ENCODE measurements at regions not wholly inside any gene's neighbourhood (a gene's known extent, or its start where the extent isn't known, plus 50 kb on each side); places are given as distances from the start of the nearest gene placed in this dataset.

- Histone ChIP-seq H3K4me1 (ENCODE audit: insufficient read depth, poor library complexity, severe bottlenecking) (no peaks in the 10 kb centered on the region), H3K9me3 (ENCODE audit: severe bottlenecking) (no peaks in the 10 kb centered on the region), H3K27me3 (ENCODE audit: insufficient read depth, poor library complexity, severe bottlenecking) (no peaks in the 10 kb centered on the region), H3K36me3 (ENCODE audit: low read depth) (no peaks in the 10 kb centered on the region), H3K27ac (ENCODE audit: poor library complexity, severe bottlenecking) (no peak overlapping the region), H3K4me3 (ENCODE audit: severe bottlenecking) (no peak overlapping the region)
- no peak for TF ChIP-seq CTCF (IDR thresholded peaks at IDR 0.05; ENCODE audit: poor library complexity, severe bottlenecking)
- no peak for DNase-seq (ENCODE audit: low spot score)
- no peak for ATAC-seq (ENCODE audit: low read depth)
Measured at GRCh38 chr1:193458628-193459027, 272.2 kb upstream of the B3GALT2 start.

- DNase-seq (ENCODE audit: low spot score), result no peak
Measured at GRCh38 chr1:193457676-193458075, 271.3 kb upstream of the B3GALT2 start.

GRCh38 chr1:193456811-193457280 is 270.4 kb upstream of the B3GALT2 start:
- DNase-seq (ENCODE audit: low spot score), result no peak
- H3K4me1 ChIP-seq (ENCODE audit: insufficient read depth, poor library complexity, severe bottlenecking), result no peaks in the 10 kb centered on the region
- H3K9me3 ChIP-seq (ENCODE audit: severe bottlenecking), result no peaks in the 10 kb centered on the region
- ATAC-seq (ENCODE audit: low read depth), result no peak
- no peak overlapping the region for H3K4me3 ChIP-seq (ENCODE audit: severe bottlenecking)
- H3K36me3 ChIP-seq (ENCODE audit: low read depth), result no peaks in the 10 kb centered on the region
- TF ChIP-seq CTCF (IDR thresholded peaks at IDR 0.05; ENCODE audit: poor library complexity, severe bottlenecking), result no peak
- no peaks in the 10 kb centered on the region for H3K27me3 ChIP-seq (ENCODE audit: insufficient read depth, poor library complexity, severe bottlenecking)
- H3K27ac ChIP-seq (ENCODE audit: poor library complexity, severe bottlenecking), result no peak overlapping the region

More at GRCh38 chr1:193457676-193458075, 271.3 kb upstream of the B3GALT2 start:
- no peaks in the 10 kb centered on the region for H3K27me3 ChIP-seq (ENCODE audit: insufficient read depth, poor library complexity, severe bottlenecking)
- no peaks in the 10 kb centered on the region for H3K4me1 ChIP-seq (ENCODE audit: insufficient read depth, poor library complexity, severe bottlenecking)
- no peak for TF ChIP-seq CTCF (IDR thresholded peaks at IDR 0.05; ENCODE audit: poor library complexity, severe bottlenecking)
- no peaks in the 10 kb centered on the region for H3K9me3 ChIP-seq (ENCODE audit: severe bottlenecking)
- H3K27ac ChIP-seq (ENCODE audit: poor library complexity, severe bottlenecking), result no peak overlapping the region
- ATAC-seq (ENCODE audit: low read depth), result no peak
- H3K36me3 ChIP-seq (ENCODE audit: low read depth), result no peaks in the 10 kb centered on the region
- no peak overlapping the region for H3K4me3 ChIP-seq (ENCODE audit: severe bottlenecking)

- Histone ChIP-seq H3K4me1 (ENCODE audit: insufficient read depth, poor library complexity, severe bottlenecking) (no peaks in the 10 kb centered on the region), H3K9me3 (ENCODE audit: severe bottlenecking) (no peaks in the 10 kb centered on the region), H3K27ac (ENCODE audit: poor library complexity, severe bottlenecking) (no peak overlapping the region), H3K4me3 (ENCODE audit: severe bottlenecking) (no peak overlapping the region), H3K27me3 (ENCODE audit: insufficient read depth, poor library complexity, severe bottlenecking) (no peaks in the 10 kb centered on the region), H3K36me3 (ENCODE audit: low read depth) (no peaks in the 10 kb centered on the region)
- no peak for TF ChIP-seq CTCF (IDR thresholded peaks at IDR 0.05; ENCODE audit: poor library complexity, severe bottlenecking)
- DNase-seq (ENCODE audit: low spot score) (no peak), ATAC-seq (ENCODE audit: low read depth) (no peak)
Measured at GRCh38 chr1:193451606-193452005, 265.2 kb upstream of the B3GALT2 start.

- Histone ChIP-seq H3K4me3 (ENCODE audit: severe bottlenecking) (no peak overlapping the region), H3K27me3 (ENCODE audit: insufficient read depth, poor library complexity, severe bottlenecking) (no peaks in the 10 kb centered on the region), H3K4me1 (ENCODE audit: insufficient read depth, poor library complexity, severe bottlenecking) (no peaks in the 10 kb centered on the region), H3K27ac (ENCODE audit: poor library complexity, severe bottlenecking) (no peak overlapping the region), H3K9me3 (ENCODE audit: severe bottlenecking) (no peaks in the 10 kb centered on the region), H3K36me3 (ENCODE audit: low read depth) (no peaks in the 10 kb centered on the region)
- no peak for DNase-seq (ENCODE audit: low spot score)
- no peak for TF ChIP-seq CTCF (IDR thresholded peaks at IDR 0.05; ENCODE audit: poor library complexity, severe bottlenecking)
- no peak for ATAC-seq (ENCODE audit: low read depth)
Measured at GRCh38 chr1:193451001-193451400, 264.6 kb upstream of the B3GALT2 start.

Measured in RWPE2 (cell line).